ENCODE measurements at regions not wholly inside any gene's neighbourhood (a gene's known extent, or its start where the extent isn't known, plus 50 kb on each side); places are given as distances from the start of the nearest gene placed in this dataset.

DNA sequence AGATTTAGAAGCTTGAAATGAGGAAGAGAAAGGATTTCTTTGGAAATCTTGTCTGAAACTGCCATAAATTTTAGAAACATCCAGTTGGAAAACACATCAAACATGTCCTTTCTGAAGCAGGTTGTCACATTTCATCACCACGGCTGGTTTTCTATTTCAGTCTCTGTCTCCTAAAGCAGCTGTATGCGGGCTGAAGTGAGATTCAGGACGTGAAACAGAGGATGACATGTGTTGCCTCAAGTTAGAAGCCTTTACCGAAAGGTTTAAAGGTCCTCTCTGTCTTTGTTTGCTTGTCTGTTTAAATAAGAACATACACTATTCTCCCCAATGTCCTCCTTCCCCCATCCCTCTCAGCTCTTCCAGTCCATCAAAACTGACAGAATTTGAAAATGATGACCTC lies 141.9 kb downstream of the SQOR start:
- Histone ChIP-seq H3K27me3 (peaks cover 0 to 10% (median 0%) of the 10 kb centered on the region in 7 donors), H3K9me3 (no peaks in the 10 kb centered on the region), H3K36me3 (no peaks in the 10 kb centered on the region), H3K4me1 (no peaks in the 10 kb centered on the region), H3K27ac (no peak overlapping the region), H3K4me3 (no peak overlapping the region)
- intact Hi-C loops (cut with DNase I) = no loop called here
- DNase-seq (no peak), ATAC-seq (no peak)
- 33 to 44% methylated on average over 4 of the region's 4 CpGs for WGBS, 2 donors
- TF ChIP-seq, protein P1, sequence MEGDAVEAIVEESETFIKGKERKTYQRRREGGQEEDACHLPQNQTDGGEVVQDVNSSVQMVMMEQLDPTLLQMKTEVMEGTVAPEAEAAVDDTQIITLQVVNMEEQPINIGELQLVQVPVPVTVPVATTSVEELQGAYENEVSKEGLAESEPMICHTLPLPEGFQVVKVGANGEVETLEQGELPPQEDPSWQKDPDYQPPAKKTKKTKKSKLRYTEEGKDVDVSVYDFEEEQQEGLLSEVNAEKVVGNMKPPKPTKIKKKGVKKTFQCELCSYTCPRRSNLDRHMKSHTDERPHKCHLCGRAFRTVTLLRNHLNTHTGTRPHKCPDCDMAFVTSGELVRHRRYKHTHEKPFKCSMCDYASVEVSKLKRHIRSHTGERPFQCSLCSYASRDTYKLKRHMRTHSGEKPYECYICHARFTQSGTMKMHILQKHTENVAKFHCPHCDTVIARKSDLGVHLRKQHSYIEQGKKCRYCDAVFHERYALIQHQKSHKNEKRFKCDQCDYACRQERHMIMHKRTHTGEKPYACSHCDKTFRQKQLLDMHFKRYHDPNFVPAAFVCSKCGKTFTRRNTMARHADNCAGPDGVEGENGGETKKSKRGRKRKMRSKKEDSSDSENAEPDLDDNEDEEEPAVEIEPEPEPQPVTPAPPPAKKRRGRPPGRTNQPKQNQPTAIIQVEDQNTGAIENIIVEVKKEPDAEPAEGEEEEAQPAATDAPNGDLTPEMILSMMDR (IDR thresholded peaks at IDR 0.05) = no peak

DNA sequence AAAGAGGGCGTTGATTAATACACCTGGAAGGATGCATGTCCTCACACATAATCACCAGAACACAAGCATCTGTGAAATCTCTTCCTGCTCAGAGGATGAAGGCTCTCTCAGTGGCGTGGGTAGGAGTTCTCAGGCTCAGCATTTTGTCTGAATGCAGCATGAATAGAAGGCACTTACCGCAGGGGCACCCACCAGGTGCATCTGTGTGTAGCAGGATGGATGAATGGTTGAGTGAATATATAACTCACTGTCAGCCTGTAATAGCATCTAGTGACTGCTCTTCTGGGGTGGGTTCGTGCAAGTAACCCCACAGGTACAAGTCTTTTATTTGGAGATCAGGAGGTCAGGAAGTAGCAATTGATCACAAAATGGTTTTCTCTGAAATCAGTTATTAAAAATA lies 143.0 kb downstream of the SQOR start:
- 81 to 85% methylated on average over 4 of the region's 4 CpGs for WGBS, 2 donors
- intact Hi-C loops (cut with DNase I) = no loop called here
- ATAC-seq = no peak

GRCh38 chr15:45780352-45780751 lies 145.5 kb downstream of the SQOR start:
- no peak overlapping the region for H3K4me3 ChIP-seq
- intact Hi-C loops (cut with DNase I) = no loop called here
- ATAC-seq (no peak), DNase-seq (no peak)
- H3K27ac ChIP-seq = no peak overlapping the region
- H3K4me1 ChIP-seq = no peaks in the 10 kb centered on the region
- no peaks in the 10 kb centered on the region for H3K9me3 ChIP-seq
- H3K36me3 ChIP-seq = no peaks in the 10 kb centered on the region
- TF ChIP-seq, protein P1 (IDR thresholded peaks at IDR 0.05) = no peak
- peaks cover 0 to 10% (median 0%) of the 10 kb centered on the region in 7 donors for H3K27me3 ChIP-seq
- whole genome bisulfite sequencing, 2 donors = 69 to 83% methylated on average over 2 of the region's 2 CpGs

More for the DNA sequence above, 143.0 kb downstream of the SQOR start:
- TF ChIP-seq, protein P1 (IDR thresholded peaks at IDR 0.05) = no peak
- H3K4me1 ChIP-seq = no peaks in the 10 kb centered on the region
- H3K27ac ChIP-seq = no peak overlapping the region
- no peak overlapping the region for H3K4me3 ChIP-seq
- DNase-seq = no peak
- no peaks in the 10 kb centered on the region for H3K9me3 ChIP-seq
- H3K27me3 ChIP-seq = peaks cover 0 to 10% (median 0%) of the 10 kb centered on the region in 7 donors
- no peaks in the 10 kb centered on the region for H3K36me3 ChIP-seq

- H3K4me1 ChIP-seq = no peaks in the 10 kb centered on the region
- H3K9me3 ChIP-seq = no peaks in the 10 kb centered on the region
- H3K27me3 ChIP-seq = peaks cover 0 to 10% (median 0%) of the 10 kb centered on the region in 7 donors
- TF ChIP-seq, protein P1 (IDR thresholded peaks at IDR 0.05) = no peak
- 45 to 93% methylated on average over 2 of the region's 2 CpGs for WGBS, 2 donors
- intact Hi-C loops (cut with DNase I) = no loop called here
- H3K27ac ChIP-seq = no peak overlapping the region
- no peak for ATAC-seq
- DNase-seq = no peak
- H3K36me3 ChIP-seq = no peaks in the 10 kb centered on the region
- H3K4me3 ChIP-seq = no peak overlapping the region
These were observed 149.8 kb downstream of the SQOR start for GRCh38 chr15:45784656-45785055.

Measured in heart right ventricle (tissue), 16 donors.